ENCODE measurements at regions not wholly inside any gene's neighbourhood (a gene's known extent, or its start where the extent isn't known, plus 50 kb on each side); places are given as distances from the start of the nearest gene placed in this dataset.

GRCh38 chr5:3661755-3662296 lies 66.2 kb downstream of the IRX1 start:
- TF ChIP-seq EZH2phosphoT487 (IDR thresholded peaks at IDR 0.05; ENCODE audit: low read length), result no peak
- TF ChIP-seq EZH2 (optimal IDR thresholded peaks at IDR 0.05; ENCODE audit: low read depth, low read length), result no peak
- peak overlapping the region; percentile 49; the same call in 1 of the 2 replicates for H3K27ac ChIP-seq (ENCODE audit: low read length)
- no peaks in the 10 kb centered on the region for H4K20me1 ChIP-seq (ENCODE audit: insufficient read depth, low read length)
- peak; percentile 61 for DNase-seq
- no peaks in the 10 kb centered on the region for H3K9me2 ChIP-seq (replicated peaks; ENCODE audit: insufficient read depth, low read length)
- no peaks in the 10 kb centered on the region for H3K9me3 ChIP-seq (replicated peaks; ENCODE audit: insufficient read depth, low read length)
- no peaks in the 10 kb centered on the region for H3K27me3 ChIP-seq (replicated peaks; ENCODE audit: insufficient read depth, low read length)
- peak overlapping the region; percentile 30; the same call in 1 of the 2 replicates for H3K4me2 ChIP-seq (ENCODE audit: low read depth, low read length)
- no peaks in the 10 kb centered on the region for H3K79me2 ChIP-seq (ENCODE audit: low read length)
- H3K4me3 ChIP-seq (ENCODE audit: low read length), result 0 out of 2 replicates have a peak overlapping the region, but pooled peaks have one; percentile 22
- peak overlapping the region; percentile 50; the same call in 1 of the 2 replicates for H2AFZ ChIP-seq (ENCODE audit: low read length)
- peaks cover 14% of the 10 kb centered on the region for H3K4me1 ChIP-seq (ENCODE audit: low read length)
- H3F3A ChIP-seq (ENCODE audit: insufficient read depth, low read length), result no peaks in the 10 kb centered on the region
- no peak overlapping the region for H3K9ac ChIP-seq (ENCODE audit: low read length)
- H3K36me3 ChIP-seq (replicated peaks; ENCODE audit: insufficient read depth, low read length), result no peaks in the 10 kb centered on the region

GRCh38 chr5:3662344-3662743 lies 66.7 kb downstream of the IRX1 start:
- Histone ChIP-seq H3F3A (ENCODE audit: insufficient read depth, low read length) (no peaks in the 10 kb centered on the region), H3K4me2 (ENCODE audit: low read depth, low read length) (peak overlapping the region; percentile 30; the same call in 1 of the 2 replicates), H3K9me2 (replicated peaks; ENCODE audit: insufficient read depth, low read length) (no peaks in the 10 kb centered on the region), H3K4me1 (ENCODE audit: low read length) (peaks cover 14% of the 10 kb centered on the region), H3K27ac (ENCODE audit: low read length) (peak overlapping the region; percentile 49; the same call in 1 of the 2 replicates), H3K9ac (ENCODE audit: low read length) (no peak overlapping the region), H4K20me1 (ENCODE audit: insufficient read depth, low read length) (no peaks in the 10 kb centered on the region), H2AFZ (ENCODE audit: low read length) (no peak overlapping the region), H3K79me2 (ENCODE audit: low read length) (no peaks in the 10 kb centered on the region), H3K36me3 (replicated peaks; ENCODE audit: insufficient read depth, low read length) (no peaks in the 10 kb centered on the region), H3K4me3 (ENCODE audit: low read length) (no peak overlapping the region), H3K27me3 (replicated peaks; ENCODE audit: insufficient read depth, low read length) (no peaks in the 10 kb centered on the region), H3K9me3 (replicated peaks; ENCODE audit: insufficient read depth, low read length) (no peaks in the 10 kb centered on the region)
- TF ChIP-seq EZH2 (optimal IDR thresholded peaks at IDR 0.05; ENCODE audit: low read depth, low read length) (no peak), EZH2phosphoT487 (IDR thresholded peaks at IDR 0.05; ENCODE audit: low read length) (no peak), CTCF (IDR thresholded peaks at IDR 0.05; ENCODE audit: low read length) (no peak)
- no peak for DNase-seq

GRCh38 chr5:3671337-3671736 lies 75.7 kb downstream of the IRX1 start:
- H3K36me3 ChIP-seq (replicated peaks; ENCODE audit: insufficient read depth, low read length), result no peaks in the 10 kb centered on the region
- H3F3A ChIP-seq (ENCODE audit: insufficient read depth, low read length), result no peaks in the 10 kb centered on the region
- no peak overlapping the region for H3K9ac ChIP-seq (ENCODE audit: low read length)
- H3K9me3 ChIP-seq (replicated peaks; ENCODE audit: insufficient read depth, low read length), result no peaks in the 10 kb centered on the region
- no peak overlapping the region for H3K4me2 ChIP-seq (ENCODE audit: low read depth, low read length)
- no peaks in the 10 kb centered on the region for H3K4me1 ChIP-seq (ENCODE audit: low read length)
- H3K9me2 ChIP-seq (replicated peaks; ENCODE audit: insufficient read depth, low read length), result no peaks in the 10 kb centered on the region
- no peak for DNase-seq
- no peak overlapping the region for H3K27ac ChIP-seq (ENCODE audit: low read length)
- H3K27me3 ChIP-seq (replicated peaks; ENCODE audit: insufficient read depth, low read length), result no peaks in the 10 kb centered on the region
- H3K4me3 ChIP-seq (ENCODE audit: low read length), result no peak overlapping the region
- TF ChIP-seq CTCF (IDR thresholded peaks at IDR 0.05; ENCODE audit: low read length) (no peak), EZH2 (optimal IDR thresholded peaks at IDR 0.05; ENCODE audit: low read depth, low read length) (no peak), EZH2phosphoT487 (IDR thresholded peaks at IDR 0.05; ENCODE audit: low read length) (no peak)
- H2AFZ ChIP-seq (ENCODE audit: low read length), result no peak overlapping the region
- no peaks in the 10 kb centered on the region for H4K20me1 ChIP-seq (ENCODE audit: insufficient read depth, low read length)
- no peaks in the 10 kb centered on the region for H3K79me2 ChIP-seq (ENCODE audit: low read length)

- Histone ChIP-seq H3K4me2 (ENCODE audit: low read depth, low read length) (no peak overlapping the region), H3K4me1 (ENCODE audit: low read length) (0 out of 2 replicates have a peak, but pooled peaks cover 1% of the 10 kb centered on the region), H3K79me2 (ENCODE audit: low read length) (no peaks in the 10 kb centered on the region), H3K27me3 (replicated peaks; ENCODE audit: insufficient read depth, low read length) (no peaks in the 10 kb centered on the region), H3K36me3 (replicated peaks; ENCODE audit: insufficient read depth, low read length) (no peaks in the 10 kb centered on the region), H3F3A (ENCODE audit: insufficient read depth, low read length) (no peaks in the 10 kb centered on the region), H3K9me2 (replicated peaks; ENCODE audit: insufficient read depth, low read length) (no peaks in the 10 kb centered on the region), H3K27ac (ENCODE audit: low read length) (no peak overlapping the region), H3K9me3 (replicated peaks; ENCODE audit: insufficient read depth, low read length) (no peaks in the 10 kb centered on the region), H4K20me1 (ENCODE audit: insufficient read depth, low read length) (no peaks in the 10 kb centered on the region), H3K4me3 (ENCODE audit: low read length) (no peak overlapping the region), H2AFZ (ENCODE audit: low read length) (no peak overlapping the region), H3K9ac (ENCODE audit: low read length) (no peak overlapping the region)
- TF ChIP-seq EZH2phosphoT487 (IDR thresholded peaks at IDR 0.05; ENCODE audit: low read length), result no peak
- TF ChIP-seq EZH2 (optimal IDR thresholded peaks at IDR 0.05; ENCODE audit: low read depth, low read length), result no peak
- TF ChIP-seq CTCF (IDR thresholded peaks at IDR 0.05; ENCODE audit: low read length), result no peak
- no peak for DNase-seq
Measured at GRCh38 chr5:3678801-3679200, 83.2 kb downstream of the IRX1 start.

All from MM.1S (cell line).